ENCODE measurements at regions not wholly inside any gene's neighbourhood (a gene's known extent, or its start where the extent isn't known, plus 50 kb on each side); places are given as distances from the start of the nearest gene placed in this dataset.

GRCh38 chr2:133789743-133790142, 221.5 kb upstream of the NCKAP5 start:
- no peak for TF ChIP-seq CTCF (IDR thresholded peaks at IDR 0.05; ENCODE audit: low read depth, low read length)
- no peak for DNase-seq (ENCODE audit: extremely low read depth, low read depth)

GRCh38 chr2:133790711-133791110, 222.4 kb upstream of the NCKAP5 start:
- TF ChIP-seq CTCF (IDR thresholded peaks at IDR 0.05; ENCODE audit: low read depth, low read length) = no peak
- no peak for DNase-seq (ENCODE audit: extremely low read depth, low read depth)

- no peak for TF ChIP-seq CTCF (IDR thresholded peaks at IDR 0.05; ENCODE audit: low read depth, low read length)
- DNase-seq (ENCODE audit: extremely low read depth, low read depth) = no peak
Measured at GRCh38 chr2:133791191-133791590, 222.9 kb upstream of the NCKAP5 start.

GRCh38 chr2:133792223-133792622, 224.0 kb upstream of the NCKAP5 start:
- no peak for DNase-seq (ENCODE audit: extremely low read depth, low read depth)
- no peak for TF ChIP-seq CTCF (IDR thresholded peaks at IDR 0.05; ENCODE audit: low read depth, low read length)

- DNase-seq (ENCODE audit: extremely low read depth, low read depth) = no peak
- no peak for TF ChIP-seq CTCF (IDR thresholded peaks at IDR 0.05; ENCODE audit: low read depth, low read length)
Measured at GRCh38 chr2:133794114-133794513, 225.9 kb upstream of the NCKAP5 start.

GRCh38 chr2:133801946-133802345, 233.7 kb upstream of the NCKAP5 start:
- no peak for DNase-seq (ENCODE audit: extremely low read depth, low read depth)
- TF ChIP-seq CTCF (IDR thresholded peaks at IDR 0.05; ENCODE audit: low read depth, low read length) = no peak

GRCh38 chr2:133802409-133803039, 234.3 kb upstream of the NCKAP5 start:
- no peak for DNase-seq (ENCODE audit: extremely low read depth, low read depth)
- TF ChIP-seq CTCF (IDR thresholded peaks at IDR 0.05; ENCODE audit: low read depth, low read length) = no peak
